ENCODE measurements at regions not wholly inside any gene's neighbourhood (a gene's known extent, or its start where the extent isn't known, plus 50 kb on each side); places are given as distances from the start of the nearest gene placed in this dataset.

GRCh38 chr12:28683366-28683765 is 465.7 kb upstream of the FAR2 start:
- H3K27me3 Mint-ChIP-seq (ENCODE audit: insufficient read depth, low read depth), result no peaks in the 10 kb centered on the region
- Histone ChIP-seq H3K4me2 (no peak overlapping the region), H3K4me1 (no peaks in the 10 kb centered on the region), H4K20me1 (ENCODE audit: low read depth) (no peaks in the 10 kb centered on the region), H2AFZ (replicated peaks) (no peak overlapping the region), H3K27ac (no peak overlapping the region), H3K27me3 (no peaks in the 10 kb centered on the region), H3K9me3 (ENCODE audit: low read depth) (no peaks in the 10 kb centered on the region), H3K36me3 (no peaks in the 10 kb centered on the region), H3K9ac (no peak overlapping the region), H3K79me2 (ENCODE audit: low read depth) (no peaks in the 10 kb centered on the region), H3F3A (ENCODE audit: low read depth) (no peaks in the 10 kb centered on the region), H3K4me3 (no peak overlapping the region)
- H3K4me3 Mint-ChIP-seq, result no peak overlapping the region
- H3K27ac Mint-ChIP-seq, result no peak overlapping the region
- no peak for DNase-seq (ENCODE audit: low spot score)
- TF ChIP-seq EZH2 (IDR thresholded peaks at IDR 0.05), result no peak
- TF ChIP-seq EZH2phosphoT487 (IDR thresholded peaks at IDR 0.05), result no peak
- TF ChIP-seq CTCF (IDR thresholded peaks at IDR 0.05), result no peak
- no peaks in the 10 kb centered on the region for H3K4me1 Mint-ChIP-seq
- H3K9me3 Mint-ChIP-seq, result no peaks in the 10 kb centered on the region
- no peaks in the 10 kb centered on the region for H3K36me3 Mint-ChIP-seq

GRCh38 chr12:28689398-28690175 is 459.5 kb upstream of the FAR2 start:
- H3K4me1 Mint-ChIP-seq, result no peaks in the 10 kb centered on the region
- DNase-seq (ENCODE audit: low spot score), result no peak
- no peaks in the 10 kb centered on the region for H3F3A ChIP-seq (ENCODE audit: low read depth)
- no peaks in the 10 kb centered on the region for H3K9me3 ChIP-seq (ENCODE audit: low read depth)
- H3K79me2 ChIP-seq (ENCODE audit: low read depth), result no peaks in the 10 kb centered on the region
- no peak overlapping the region for H3K4me3 Mint-ChIP-seq
- H3K27ac ChIP-seq, result no peak overlapping the region
- H3K9me3 Mint-ChIP-seq, result no peaks in the 10 kb centered on the region
- H3K27me3 Mint-ChIP-seq (ENCODE audit: insufficient read depth, low read depth), result no peaks in the 10 kb centered on the region
- no peak overlapping the region for H3K9ac ChIP-seq
- no peak overlapping the region for H3K4me3 ChIP-seq
- no peak overlapping the region for H3K4me2 ChIP-seq
- no peaks in the 10 kb centered on the region for H3K4me1 ChIP-seq
- H3K36me3 Mint-ChIP-seq, result no peaks in the 10 kb centered on the region
- no peak overlapping the region for H2AFZ ChIP-seq (replicated peaks)
- H3K36me3 ChIP-seq, result no peaks in the 10 kb centered on the region
- H3K27me3 ChIP-seq, result no peaks in the 10 kb centered on the region
- no peak overlapping the region for H3K27ac Mint-ChIP-seq
- H4K20me1 ChIP-seq (ENCODE audit: low read depth), result no peaks in the 10 kb centered on the region
- TF ChIP-seq EZH2phosphoT487 (IDR thresholded peaks at IDR 0.05), result no peak
- TF ChIP-seq CTCF (IDR thresholded peaks at IDR 0.05), result no peak
- no peak for TF ChIP-seq EZH2 (IDR thresholded peaks at IDR 0.05)

GRCh38 chr12:28693565-28694219 is 455.4 kb upstream of the FAR2 start:
- H3K9ac ChIP-seq, result no peak overlapping the region
- Mint-ChIP-seq H3K36me3 (no peaks in the 10 kb centered on the region), H3K4me1 (no peaks in the 10 kb centered on the region), H3K27me3 (ENCODE audit: insufficient read depth, low read depth) (no peaks in the 10 kb centered on the region), H3K27ac (no peak overlapping the region), H3K9me3 (no peaks in the 10 kb centered on the region), H3K4me3 (no peak overlapping the region)
- no peaks in the 10 kb centered on the region for H4K20me1 ChIP-seq (ENCODE audit: low read depth)
- DNase-seq (ENCODE audit: low spot score), result no peak
- H3K4me3 ChIP-seq, result no peak overlapping the region
- no peaks in the 10 kb centered on the region for H3K27me3 ChIP-seq
- H3K79me2 ChIP-seq (ENCODE audit: low read depth), result no peaks in the 10 kb centered on the region
- H3K4me1 ChIP-seq, result no peaks in the 10 kb centered on the region
- no peak for TF ChIP-seq CTCF (IDR thresholded peaks at IDR 0.05)
- TF ChIP-seq EZH2phosphoT487 (IDR thresholded peaks at IDR 0.05), result no peak
- no peak for TF ChIP-seq EZH2 (IDR thresholded peaks at IDR 0.05)
- no peak overlapping the region for H2AFZ ChIP-seq (replicated peaks)
- H3K27ac ChIP-seq, result no peak overlapping the region
- H3K4me2 ChIP-seq, result no peak overlapping the region
- no peaks in the 10 kb centered on the region for H3K9me3 ChIP-seq (ENCODE audit: low read depth)
- no peaks in the 10 kb centered on the region for H3F3A ChIP-seq (ENCODE audit: low read depth)
- no peaks in the 10 kb centered on the region for H3K36me3 ChIP-seq
